Suprapubic skin (tissue), 3 donors: ENCODE measurements at regions not wholly inside any gene's neighbourhood (a gene's known extent, or its start where the extent isn't known, plus 50 kb on each side); places are given as distances from the start of the nearest gene placed in this dataset.

Experiments
- CTCF ChIP-seq, 2 donors: fragments of 200-600 bp in 1 of 2; fragments of 450-650 bp in 1 of 2; sonication (generic) in 1 of 2; IDR thresholded peaks; one replicate each; pipeline ENCODE4 v1.5.1; 2016 to 2019; ENCODE audit warnings: antibody characterized with exemption in 2 of 2, mild to moderate bottlenecking in 1 of 2, moderate library complexity in 1 of 2
- POLR2A ChIP-seq, 2 donors: fragments of 450-650 bp; IDR thresholded peaks; one replicate each; pipeline ENCODE4 v1.6.1; 2017; ENCODE audit warnings: antibody characterized with exemption in 2 of 2, mild to moderate bottlenecking in 2 of 2, moderate library complexity in 2 of 2

GRCh38 chr3:164018500-164018899, 1059.8 kb downstream of the SI start:
- TF ChIP-seq POLR2A (IDR thresholded peaks at IDR 0.05) (no peak), CTCF (IDR thresholded peaks at IDR 0.05) (no peak)
